BJ (cell line): ENCODE measurements at regions not wholly inside any gene's neighbourhood (a gene's known extent, or its start where the extent isn't known, plus 50 kb on each side); places are given as distances from the start of the nearest gene placed in this dataset.

ENCODE experiments used
- CTCF ChIA-PET: fragments of 350-600 bp; formaldehyde crosslinking; extraction: SDS; loops from one replicate; lab custom pipeline; 2021; ENCODE audit warnings: antibody characterized with exemption, inconsistent platforms; lab: Yijun Ruan, JAX
- POLR2A ChIA-PET: fragments of 300-600 bp; sonication (Branson Sonifier 250); formaldehyde crosslinking; extraction: SDS; loops from one replicate; lab custom pipeline; 2021; ENCODE audit warnings: antibody characterized with exemption; lab: Charles Lee
- DNase-seq: peaks from one replicate; pipeline ENCODE4 v3.0.0-alpha.2; 2011; ENCODE audit warnings: low read depth
- H3K27me3 ChIP-seq: 2 replicates; pipeline ENCODE4 v1.6.0; 2011; ENCODE audit warnings: low read length; ENCODE audit not compliant: control insufficient read depth, insufficient read depth
- H3K36me3 ChIP-seq: 2 replicates; pipeline ENCODE4 v1.5.1; 2011; ENCODE audit warnings: low read length; ENCODE audit not compliant: control insufficient read depth, insufficient read depth
- H3K4me3 ChIP-seq: 2 replicates; pipeline ENCODE4 v1.5.1; 2011; ENCODE audit warnings: low read depth, mild to moderate bottlenecking, control low read depth, low read length
- TF ChIP-seq, protein P1 (sequence below): IDR thresholded peaks from 2 replicates; pipeline ENCODE4 v1.5.1; 2011; ENCODE audit warnings: low read depth, mild to moderate bottlenecking, control low read depth, inconsistent platforms, low read length, moderate library complexity; ENCODE audit not compliant: insufficient read depth

- no peaks in the 10 kb centered on the region for H3K27me3 ChIP-seq
- TF ChIP-seq, protein P1, sequence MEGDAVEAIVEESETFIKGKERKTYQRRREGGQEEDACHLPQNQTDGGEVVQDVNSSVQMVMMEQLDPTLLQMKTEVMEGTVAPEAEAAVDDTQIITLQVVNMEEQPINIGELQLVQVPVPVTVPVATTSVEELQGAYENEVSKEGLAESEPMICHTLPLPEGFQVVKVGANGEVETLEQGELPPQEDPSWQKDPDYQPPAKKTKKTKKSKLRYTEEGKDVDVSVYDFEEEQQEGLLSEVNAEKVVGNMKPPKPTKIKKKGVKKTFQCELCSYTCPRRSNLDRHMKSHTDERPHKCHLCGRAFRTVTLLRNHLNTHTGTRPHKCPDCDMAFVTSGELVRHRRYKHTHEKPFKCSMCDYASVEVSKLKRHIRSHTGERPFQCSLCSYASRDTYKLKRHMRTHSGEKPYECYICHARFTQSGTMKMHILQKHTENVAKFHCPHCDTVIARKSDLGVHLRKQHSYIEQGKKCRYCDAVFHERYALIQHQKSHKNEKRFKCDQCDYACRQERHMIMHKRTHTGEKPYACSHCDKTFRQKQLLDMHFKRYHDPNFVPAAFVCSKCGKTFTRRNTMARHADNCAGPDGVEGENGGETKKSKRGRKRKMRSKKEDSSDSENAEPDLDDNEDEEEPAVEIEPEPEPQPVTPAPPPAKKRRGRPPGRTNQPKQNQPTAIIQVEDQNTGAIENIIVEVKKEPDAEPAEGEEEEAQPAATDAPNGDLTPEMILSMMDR, result no peak
- H3K4me3 ChIP-seq, result no peak overlapping the region
- DNase-seq, result no peak
- CTCF ChIA-PET, result no interaction called here
- H3K36me3 ChIP-seq, result no peaks in the 10 kb centered on the region
- POLR2A ChIA-PET, result no interaction called here
Measured at GRCh38 chr20:12057778-12058177, 140.1 kb downstream of the BTBD3 start.

DNA sequence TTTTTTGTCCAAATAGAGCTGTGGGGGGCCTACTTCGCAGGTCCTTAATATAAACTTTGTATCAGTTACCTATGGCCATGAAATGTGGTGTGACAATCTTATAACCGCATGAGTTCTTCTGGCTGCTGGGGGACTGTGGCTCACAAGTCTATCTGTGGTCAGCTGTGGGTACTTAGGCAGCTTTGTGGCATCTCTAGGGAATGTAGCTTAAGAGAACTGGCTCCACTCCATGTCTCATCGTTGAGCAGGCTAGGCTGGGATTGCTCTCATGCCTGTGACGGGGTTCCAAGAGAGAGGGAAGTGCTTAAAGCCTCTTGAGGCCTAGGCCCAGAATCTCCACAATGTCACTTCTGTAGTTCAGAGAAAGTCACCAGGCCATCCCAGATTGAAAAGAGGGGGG is 140.5 kb downstream of the BTBD3 start:
- CTCF ChIA-PET, result no interaction called here
- Histone ChIP-seq H3K4me3 (no peak overlapping the region), H3K27me3 (no peaks in the 10 kb centered on the region), H3K36me3 (no peaks in the 10 kb centered on the region)
- POLR2A ChIA-PET, result no interaction called here
- DNase-seq, result no peak
- TF ChIP-seq, protein P1, result no peak

DNA sequence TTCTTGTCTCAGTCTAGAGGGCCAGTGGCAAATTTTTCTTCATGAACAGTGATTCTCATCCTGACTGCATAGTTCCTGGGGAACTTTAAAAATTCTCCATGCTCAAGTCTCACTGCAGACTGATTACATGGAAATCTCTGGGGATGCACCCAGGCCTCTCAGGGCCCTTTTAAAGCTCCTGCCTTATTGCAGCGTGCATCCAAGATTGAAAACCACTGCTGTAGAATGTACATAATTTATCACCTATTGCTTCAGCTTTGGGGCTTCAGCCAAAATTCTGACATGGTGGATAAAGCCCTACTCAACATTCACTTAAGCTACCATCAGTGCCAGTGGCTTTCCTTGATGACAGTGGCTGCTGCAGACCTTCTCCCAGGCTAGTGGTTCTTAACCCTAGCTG is 143.8 kb downstream of the BTBD3 start:
- Histone ChIP-seq H3K36me3 (no peaks in the 10 kb centered on the region), H3K27me3 (no peaks in the 10 kb centered on the region), H3K4me3 (no peak overlapping the region)
- no peak for DNase-seq
- ChIA-PET CTCF (no interaction called here), POLR2A (no interaction called here)
- TF ChIP-seq, protein P1, result no peak

GRCh38 chr20:12063106-12063684 is 145.5 kb downstream of the BTBD3 start:
- POLR2A ChIA-PET, result no interaction called here
- H3K27me3 ChIP-seq, result no peaks in the 10 kb centered on the region
- DNase-seq, result no peak
- CTCF ChIA-PET, result interaction anchor here (0.5 to 0.9 kb wide), 2 partner anchors 10 to 693 kb away, joined by 4 read pairs; no protein-coding TSS in a partner anchor
- no peak overlapping the region for H3K4me3 ChIP-seq
- TF ChIP-seq, protein P1, result no peak
- H3K36me3 ChIP-seq, result no peaks in the 10 kb centered on the region

DNA sequence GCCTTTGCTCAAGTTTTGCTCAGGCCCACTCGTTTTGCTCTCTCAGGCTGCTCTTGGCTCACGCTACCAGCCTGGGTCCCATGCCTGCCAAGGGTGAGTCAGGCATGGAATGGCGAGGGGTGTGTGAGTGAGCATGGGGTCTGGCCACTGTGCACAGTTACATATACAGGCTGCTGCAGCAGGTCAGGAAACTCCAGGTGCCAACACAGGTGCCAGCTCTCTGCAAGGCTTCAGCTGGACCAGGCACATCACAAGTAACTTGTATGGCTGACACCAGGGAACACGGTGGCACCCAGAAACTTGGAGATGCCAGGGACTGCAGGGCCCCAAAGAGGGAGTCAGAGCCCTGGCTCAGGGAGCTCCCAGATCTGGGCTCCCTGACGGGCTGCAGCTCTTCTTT is 146.8 kb downstream of the BTBD3 start:
- POLR2A ChIA-PET, result no interaction called here
- CTCF ChIA-PET, result interaction anchor here (0.6 kb wide), 1 partner anchor 1588 kb away, joined by 3 read pairs; no protein-coding TSS in a partner anchor
- DNase-seq, result no peak
- Histone ChIP-seq H3K27me3 (no peaks in the 10 kb centered on the region), H3K36me3 (no peaks in the 10 kb centered on the region), H3K4me3 (no peak overlapping the region)
- TF ChIP-seq, protein P1, result no peak
